Ishikawa (cell line): ENCODE measurements at regions not wholly inside any gene's neighbourhood (a gene's known extent, or its start where the extent isn't known, plus 50 kb on each side); places are given as distances from the start of the nearest gene placed in this dataset.

Experiments
- CEBPB ChIP-seq: IDR thresholded peaks from 2 replicates; pipeline ENCODE4 v1.6.1; 2012
- CREB1 ChIP-seq: IDR thresholded peaks from 2 replicates; pipeline ENCODE4 v1.6.1; 2012; ENCODE audit warnings: low read depth
- EGR1 ChIP-seq: IDR thresholded peaks from 2 replicates; pipeline ENCODE4 v1.6.1; 2012
- EP300 ChIP-seq: IDR thresholded peaks from 2 replicates; pipeline ENCODE4 v1.6.1; 2012; ENCODE audit warnings: borderline replicate concordance
- FOXM1 ChIP-seq: IDR thresholded peaks from 2 replicates; pipeline ENCODE4 v1.6.1; 2012; ENCODE audit warnings: low read depth, borderline replicate concordance
- NFIC ChIP-seq: IDR thresholded peaks from 2 replicates; pipeline ENCODE4 v1.6.1; 2012
- RAD21 ChIP-seq: IDR thresholded peaks from 2 replicates; pipeline ENCODE4 v1.6.1; 2012; ENCODE audit warnings: low read depth
- TAF1 ChIP-seq: IDR thresholded peaks from 2 replicates; pipeline ENCODE4 v1.6.1; 2012; ENCODE audit warnings: low read depth, mild to moderate bottlenecking
- TCF12 ChIP-seq: IDR thresholded peaks from 2 replicates; pipeline ENCODE4 v1.6.1; 2012; ENCODE audit warnings: low read depth
- TEAD4 ChIP-seq: IDR thresholded peaks from 2 replicates; pipeline ENCODE4 v1.6.1; 2012
- YY1 ChIP-seq: IDR thresholded peaks from 2 replicates; pipeline ENCODE4 v1.6.1; 2012; ENCODE audit warnings: low read depth
- ZBTB7A ChIP-seq: IDR thresholded peaks from 2 replicates; pipeline ENCODE4 v1.6.1; 2012; ENCODE audit warnings: low read depth
- TF ChIP-seq, protein P1 (sequence below): IDR thresholded peaks from 2 replicates; pipeline ENCODE4 v1.6.1; 2012
- TF ChIP-seq, protein P2 (sequence below): IDR thresholded peaks from 2 replicates; pipeline ENCODE4 v1.6.1; 2012; ENCODE audit warnings: low read depth, mild to moderate bottlenecking
- TF ChIP-seq, protein P3 (sequence below): IDR thresholded peaks from 2 replicates; pipeline ENCODE4 v1.6.1; 2012

DNA sequence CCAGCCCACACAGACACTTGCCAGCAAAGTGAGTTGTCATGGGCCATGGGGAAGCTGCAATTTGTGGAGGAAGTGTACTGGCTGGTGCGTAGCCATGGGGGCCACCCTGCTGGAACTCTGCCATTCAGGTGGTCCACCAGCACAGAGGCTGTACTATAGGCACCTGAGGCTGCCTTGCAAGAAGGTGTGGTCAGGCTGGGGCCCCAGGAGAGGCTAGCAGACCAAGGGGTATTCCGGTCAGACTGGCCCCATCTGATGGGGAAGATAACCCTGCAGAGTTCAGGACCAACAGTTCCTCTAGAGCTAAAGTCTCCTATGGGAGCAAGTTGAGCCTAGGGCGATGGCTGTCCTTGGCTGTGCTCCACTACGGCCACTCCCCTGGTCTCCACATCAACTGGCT, 136.1 kb downstream of the DCAF12L2 start:
- TF ChIP-seq YY1 (no peak), EGR1 (no peak), TAF1 (no peak), NFIC (no peak), ZBTB7A (no peak), FOXM1 (no peak)

DNA sequence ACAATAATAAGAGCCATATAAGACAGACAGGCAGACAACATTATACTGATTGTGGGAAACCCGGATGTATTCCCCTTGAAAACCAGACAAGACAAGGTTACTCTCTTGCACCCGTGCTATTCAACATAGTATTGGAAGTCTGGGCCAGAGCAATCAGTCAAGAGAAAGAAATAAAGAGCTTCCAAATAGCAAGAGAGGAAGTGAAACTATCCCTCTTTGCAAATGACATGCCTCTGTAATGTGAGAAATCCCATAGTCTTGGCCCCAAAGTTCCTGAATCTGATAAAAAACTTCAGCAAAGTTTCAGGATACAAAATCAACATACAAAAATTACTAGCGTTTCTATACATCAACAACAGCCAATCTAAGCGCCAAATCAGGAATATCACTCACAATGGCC, 102.1 kb downstream of the DCAF12L2 start:
- no peak for TF ChIP-seq RAD21
- no peak for TF ChIP-seq CEBPB
- TF ChIP-seq, protein P1, sequence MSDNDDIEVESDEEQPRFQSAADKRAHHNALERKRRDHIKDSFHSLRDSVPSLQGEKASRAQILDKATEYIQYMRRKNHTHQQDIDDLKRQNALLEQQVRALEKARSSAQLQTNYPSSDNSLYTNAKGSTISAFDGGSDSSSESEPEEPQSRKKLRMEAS, result no peak
- TF ChIP-seq, protein P2, sequence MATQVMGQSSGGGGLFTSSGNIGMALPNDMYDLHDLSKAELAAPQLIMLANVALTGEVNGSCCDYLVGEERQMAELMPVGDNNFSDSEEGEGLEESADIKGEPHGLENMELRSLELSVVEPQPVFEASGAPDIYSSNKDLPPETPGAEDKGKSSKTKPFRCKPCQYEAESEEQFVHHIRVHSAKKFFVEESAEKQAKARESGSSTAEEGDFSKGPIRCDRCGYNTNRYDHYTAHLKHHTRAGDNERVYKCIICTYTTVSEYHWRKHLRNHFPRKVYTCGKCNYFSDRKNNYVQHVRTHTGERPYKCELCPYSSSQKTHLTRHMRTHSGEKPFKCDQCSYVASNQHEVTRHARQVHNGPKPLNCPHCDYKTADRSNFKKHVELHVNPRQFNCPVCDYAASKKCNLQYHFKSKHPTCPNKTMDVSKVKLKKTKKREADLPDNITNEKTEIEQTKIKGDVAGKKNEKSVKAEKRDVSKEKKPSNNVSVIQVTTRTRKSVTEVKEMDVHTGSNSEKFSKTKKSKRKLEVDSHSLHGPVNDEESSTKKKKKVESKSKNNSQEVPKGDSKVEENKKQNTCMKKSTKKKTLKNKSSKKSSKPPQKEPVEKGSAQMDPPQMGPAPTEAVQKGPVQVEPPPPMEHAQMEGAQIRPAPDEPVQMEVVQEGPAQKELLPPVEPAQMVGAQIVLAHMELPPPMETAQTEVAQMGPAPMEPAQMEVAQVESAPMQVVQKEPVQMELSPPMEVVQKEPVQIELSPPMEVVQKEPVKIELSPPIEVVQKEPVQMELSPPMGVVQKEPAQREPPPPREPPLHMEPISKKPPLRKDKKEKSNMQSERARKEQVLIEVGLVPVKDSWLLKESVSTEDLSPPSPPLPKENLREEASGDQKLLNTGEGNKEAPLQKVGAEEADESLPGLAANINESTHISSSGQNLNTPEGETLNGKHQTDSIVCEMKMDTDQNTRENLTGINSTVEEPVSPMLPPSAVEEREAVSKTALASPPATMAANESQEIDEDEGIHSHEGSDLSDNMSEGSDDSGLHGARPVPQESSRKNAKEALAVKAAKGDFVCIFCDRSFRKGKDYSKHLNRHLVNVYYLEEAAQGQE, result no peak
- TF ChIP-seq EGR1, result no peak
- TF ChIP-seq, protein P3, sequence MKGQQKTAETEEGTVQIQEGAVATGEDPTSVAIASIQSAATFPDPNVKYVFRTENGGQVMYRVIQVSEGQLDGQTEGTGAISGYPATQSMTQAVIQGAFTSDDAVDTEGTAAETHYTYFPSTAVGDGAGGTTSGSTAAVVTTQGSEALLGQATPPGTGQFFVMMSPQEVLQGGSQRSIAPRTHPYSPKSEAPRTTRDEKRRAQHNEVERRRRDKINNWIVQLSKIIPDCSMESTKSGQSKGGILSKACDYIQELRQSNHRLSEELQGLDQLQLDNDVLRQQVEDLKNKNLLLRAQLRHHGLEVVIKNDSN, result no peak
- TF ChIP-seq NFIC, result no peak
- TF ChIP-seq EP300, result no peak
- TF ChIP-seq YY1, result no peak
- TF ChIP-seq FOXM1, result no peak
- no peak for TF ChIP-seq TCF12

DNA sequence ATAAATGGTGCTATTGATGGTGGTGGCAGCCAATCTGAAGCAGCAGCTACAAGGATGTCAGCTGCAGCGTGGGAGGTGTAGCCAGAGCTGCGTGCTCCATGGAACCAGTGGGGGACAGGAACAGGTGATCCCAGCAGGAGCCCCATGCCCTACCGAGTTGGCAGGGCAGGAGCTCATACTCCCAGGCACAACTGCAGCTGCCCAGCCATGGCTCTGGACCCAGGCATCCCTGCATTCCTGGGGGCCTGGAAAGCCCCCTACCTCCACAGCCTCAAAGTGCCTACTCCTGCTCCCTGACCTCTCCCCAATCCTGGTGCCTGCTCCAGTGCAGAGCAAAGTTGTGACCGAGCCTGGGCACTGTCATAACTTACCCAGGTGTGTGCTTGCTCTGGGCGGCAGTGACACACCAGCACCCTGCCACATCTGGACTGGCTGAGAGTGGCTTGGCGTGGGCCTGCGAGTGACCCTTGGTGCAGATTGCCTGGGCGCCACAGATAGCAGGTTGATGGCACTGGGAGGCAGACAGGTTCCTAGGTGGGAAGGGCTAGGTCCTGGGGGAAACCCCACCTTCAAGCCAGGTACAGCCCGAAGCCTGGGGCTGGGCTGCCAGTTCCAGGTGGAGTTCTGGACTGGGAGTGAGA, 101.1 kb downstream of the DCAF12L2 start:
- no peak for TF ChIP-seq ZBTB7A
- TF ChIP-seq TCF12, result no peak
- TF ChIP-seq NFIC, result no peak
- TF ChIP-seq, protein P2, result no peak
- no peak for TF ChIP-seq YY1
- no peak for TF ChIP-seq EP300
- TF ChIP-seq CREB1, result no peak
- TF ChIP-seq, protein P1, result no peak
- TF ChIP-seq CEBPB, result no peak

DNA sequence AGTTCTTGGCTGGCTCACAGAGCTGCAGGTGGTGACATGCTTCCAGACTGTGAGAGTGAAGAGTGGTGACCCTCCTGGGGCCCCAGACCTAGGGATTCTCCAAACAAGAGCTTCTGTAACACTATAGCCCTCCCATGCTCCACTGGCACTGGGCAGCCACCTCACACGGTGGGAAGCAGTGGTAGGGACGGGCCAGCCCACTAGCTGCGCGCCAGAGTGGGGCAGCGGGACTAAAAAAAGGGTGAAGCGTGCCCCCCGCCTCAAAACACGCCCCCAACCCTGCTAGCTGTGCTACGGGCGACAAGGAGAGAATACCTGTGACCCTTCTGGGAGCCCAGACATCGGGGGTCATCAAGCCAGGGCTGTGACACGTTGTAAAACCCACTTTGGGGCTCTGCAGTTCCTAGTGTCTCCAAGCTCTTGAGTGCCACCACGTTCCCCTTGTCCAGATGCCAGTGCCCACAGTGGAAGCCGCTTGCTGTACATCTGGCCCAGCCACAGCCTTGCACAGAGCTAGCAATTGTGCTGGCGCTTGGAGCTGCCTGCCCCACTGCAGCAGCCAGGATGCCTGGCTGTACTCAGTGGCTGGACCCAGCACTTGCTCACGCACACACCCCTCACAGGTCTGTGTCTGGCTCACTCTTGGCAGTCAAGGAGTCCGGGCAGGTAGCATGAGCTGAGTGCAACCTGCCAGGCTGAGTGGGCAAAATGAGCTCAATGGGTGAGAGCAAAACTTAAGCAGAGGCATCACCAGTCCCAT, 100.0 kb downstream of the DCAF12L2 start:
- no peak for TF ChIP-seq EP300
- TF ChIP-seq, protein P2, result no peak
- TF ChIP-seq EGR1, result no peak
- no peak for TF ChIP-seq TEAD4
- no peak for TF ChIP-seq YY1
- TF ChIP-seq CEBPB, result no peak
- TF ChIP-seq CREB1, result no peak
- TF ChIP-seq RAD21, result no peak
- no peak for TF ChIP-seq ZBTB7A
- no peak for TF ChIP-seq TAF1
